ENCODE measurements at regions not wholly inside any gene's neighbourhood (a gene's known extent, or its start where the extent isn't known, plus 50 kb on each side); places are given as distances from the start of the nearest gene placed in this dataset.

DNA sequence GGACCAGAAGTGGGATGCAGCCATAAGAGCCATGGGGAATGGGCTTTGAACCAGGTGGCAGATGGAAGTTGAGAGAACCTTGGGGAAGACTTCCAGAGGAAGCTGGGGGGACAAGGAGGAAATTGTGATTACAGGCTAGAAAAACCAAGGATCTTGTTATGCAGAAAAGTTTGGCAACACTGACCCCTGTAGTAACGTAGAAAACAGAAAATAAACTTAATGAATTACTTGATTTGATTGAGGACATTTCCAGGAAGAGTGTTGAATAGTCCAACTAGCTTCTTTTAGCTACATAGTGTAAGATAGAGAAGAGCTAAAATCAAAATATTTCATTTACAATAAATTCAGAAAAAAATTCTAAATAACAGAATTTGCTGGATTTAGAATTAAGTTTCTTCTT lies 91.9 kb upstream of the GPC1 start:
- no peak for DNase-seq (ENCODE audit: low read depth)

DNA sequence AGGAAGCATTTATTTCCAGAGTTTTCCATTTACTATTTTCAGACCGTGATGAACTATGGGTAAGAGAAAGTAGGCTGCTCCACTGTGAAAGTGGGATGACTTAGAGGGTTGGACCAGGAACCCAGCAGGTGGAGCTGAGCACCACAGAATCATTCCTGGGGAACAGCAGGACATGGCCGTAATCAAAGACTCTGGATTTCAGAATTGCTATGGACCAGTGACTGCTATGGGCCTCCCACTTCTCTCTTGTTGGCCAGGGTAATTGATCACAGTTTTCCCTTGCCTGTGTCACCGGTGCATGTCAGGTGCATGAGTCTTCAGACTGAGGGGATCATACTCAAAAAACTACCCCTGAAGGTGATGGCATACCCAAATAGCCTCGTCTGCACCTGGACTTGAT lies 90.6 kb upstream of the GPC1 start:
- DNase-seq (ENCODE audit: low read depth) = no peak

DNA sequence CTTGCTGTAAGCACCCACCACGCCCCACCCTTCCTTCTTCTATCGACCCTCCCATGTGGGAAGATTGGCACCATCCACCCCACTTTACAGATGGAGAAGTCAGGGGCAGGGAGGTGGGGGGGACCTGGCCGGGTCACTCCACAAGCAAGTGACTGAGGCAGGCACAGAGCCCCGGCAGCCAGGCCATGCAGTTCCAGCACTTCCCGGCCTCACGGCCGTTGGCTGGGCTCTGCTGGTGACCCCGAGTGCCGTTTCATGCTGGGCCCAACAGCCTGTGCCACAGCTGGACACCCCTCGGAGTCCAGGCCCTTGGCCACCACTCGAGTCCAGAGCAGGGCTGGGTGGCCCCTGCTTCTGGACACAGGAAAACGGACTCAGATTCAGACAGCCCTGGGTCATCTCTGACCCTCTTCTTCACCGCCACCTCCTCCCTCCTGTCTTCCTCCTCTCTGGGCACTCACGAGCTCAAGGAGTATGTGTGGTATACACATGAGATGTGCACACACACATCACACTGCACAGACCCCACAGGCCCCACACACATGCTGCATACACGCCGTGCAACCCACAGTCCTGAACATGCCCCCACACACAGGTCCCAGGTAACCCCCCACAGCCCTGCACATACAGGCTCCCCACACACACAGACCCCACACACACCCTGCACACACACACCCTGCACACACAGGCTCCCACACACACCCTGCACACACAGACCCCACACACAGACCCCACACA lies 89.3 kb upstream of the GPC1 start:
- DNase-seq (ENCODE audit: low read depth) = no peak

DNA sequence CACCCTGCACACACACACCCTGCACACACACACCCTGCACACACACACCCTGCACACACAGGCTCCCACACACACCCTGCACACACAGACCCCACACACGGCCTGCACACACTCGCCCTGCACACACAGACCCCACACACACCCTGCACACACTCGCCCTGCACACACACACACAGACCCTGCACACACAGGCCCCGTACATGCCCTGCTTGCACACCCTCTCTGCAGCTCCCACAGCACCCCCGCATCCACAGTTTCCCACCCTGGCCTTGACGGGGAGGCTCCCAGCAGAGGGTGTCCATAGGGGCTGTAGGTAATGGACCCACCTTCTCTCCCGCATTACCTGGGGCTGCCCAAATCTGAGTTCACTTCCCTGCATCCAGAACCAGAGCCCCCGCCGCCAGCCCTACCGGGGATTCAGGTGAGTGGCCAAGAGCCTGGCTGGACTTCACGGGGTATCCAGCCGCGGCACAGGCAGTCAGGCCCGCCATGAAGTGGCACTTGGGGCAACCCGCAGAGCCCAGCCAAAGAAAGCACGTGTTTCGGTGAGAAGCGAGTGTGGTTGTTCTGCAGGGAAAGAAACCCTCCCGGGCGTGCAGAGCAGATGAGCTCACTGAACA lies 88.6 kb upstream of the GPC1 start:
- DNase-seq (ENCODE audit: low read depth) = no peak

DNA sequence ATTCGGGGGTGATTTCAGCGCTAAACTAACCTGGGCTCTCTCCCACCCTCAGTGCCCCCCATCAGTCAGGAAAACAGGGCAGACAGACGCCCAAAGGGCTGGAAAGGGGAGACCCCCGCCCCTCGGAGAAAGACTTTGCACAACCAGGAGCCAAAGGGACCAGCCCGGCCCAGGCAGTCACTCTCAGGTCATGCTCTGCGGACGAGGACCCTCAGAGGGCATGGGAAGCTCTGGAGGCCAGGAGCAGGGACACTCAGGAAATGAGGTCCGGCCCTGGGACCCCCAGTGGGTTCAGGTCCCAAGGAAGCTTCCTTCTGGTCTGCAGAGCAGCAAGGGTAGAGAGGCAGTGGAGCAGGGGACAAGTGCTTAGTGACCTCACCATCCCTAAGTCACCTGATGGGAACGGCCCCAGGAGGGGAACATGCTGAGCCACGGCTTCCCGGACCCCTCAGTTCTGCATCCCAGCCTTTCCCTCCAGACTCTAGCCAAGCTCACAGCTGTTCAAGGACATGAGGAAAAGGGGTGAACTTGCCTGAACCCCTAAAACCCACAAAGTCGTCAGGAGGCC lies 88.0 kb upstream of the GPC1 start:
- DNase-seq (ENCODE audit: low read depth) = no peak

DNA sequence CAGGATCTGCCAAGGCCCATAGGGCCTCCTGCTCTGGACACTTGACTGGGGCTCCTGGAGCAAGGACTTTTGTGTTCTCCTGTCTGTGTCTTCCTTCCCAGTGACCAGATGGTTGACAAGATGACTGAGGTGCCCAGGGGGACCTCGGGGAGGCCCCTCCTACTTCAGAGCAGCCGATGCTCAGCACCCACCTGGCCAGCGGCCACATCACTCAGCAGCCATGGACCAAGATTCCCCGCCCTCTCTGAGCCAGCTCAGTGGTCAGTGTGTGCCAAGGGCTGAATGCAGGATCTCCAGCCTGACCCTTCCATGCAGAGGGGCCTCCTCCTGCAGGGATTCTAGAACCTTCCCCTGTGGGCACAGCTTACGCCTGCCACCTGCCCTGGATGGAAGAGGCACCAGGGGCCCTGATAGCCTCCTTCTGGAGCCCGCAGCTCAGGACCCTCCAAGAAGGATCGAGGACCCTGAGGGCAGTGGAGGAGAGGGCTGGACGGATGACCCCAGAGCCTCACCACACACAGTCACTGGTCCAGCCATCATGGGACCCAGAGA lies 87.4 kb upstream of the GPC1 start:
- DNase-seq (ENCODE audit: low read depth) = no peak

DNA sequence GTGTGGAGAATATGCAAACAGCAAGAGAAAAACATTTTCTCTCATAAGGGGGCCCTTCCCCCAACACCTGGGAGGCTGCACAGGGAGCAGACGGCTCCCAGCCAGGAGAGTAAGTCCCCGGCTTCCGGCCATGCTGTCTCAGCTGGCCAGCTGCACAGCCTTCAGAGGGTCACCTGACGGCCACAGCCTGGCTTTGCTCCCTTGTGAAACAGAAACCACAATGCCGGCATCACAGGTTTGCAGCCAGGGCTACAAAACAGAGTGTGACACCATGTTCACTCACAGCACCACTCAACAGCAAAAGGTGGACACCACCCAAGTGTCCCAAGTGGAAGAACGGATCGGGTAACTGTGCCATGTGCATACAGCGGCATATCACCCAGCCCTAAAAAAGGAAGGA lies 86.9 kb upstream of the GPC1 start:
- DNase-seq (ENCODE audit: low read depth) = no peak

DNA sequence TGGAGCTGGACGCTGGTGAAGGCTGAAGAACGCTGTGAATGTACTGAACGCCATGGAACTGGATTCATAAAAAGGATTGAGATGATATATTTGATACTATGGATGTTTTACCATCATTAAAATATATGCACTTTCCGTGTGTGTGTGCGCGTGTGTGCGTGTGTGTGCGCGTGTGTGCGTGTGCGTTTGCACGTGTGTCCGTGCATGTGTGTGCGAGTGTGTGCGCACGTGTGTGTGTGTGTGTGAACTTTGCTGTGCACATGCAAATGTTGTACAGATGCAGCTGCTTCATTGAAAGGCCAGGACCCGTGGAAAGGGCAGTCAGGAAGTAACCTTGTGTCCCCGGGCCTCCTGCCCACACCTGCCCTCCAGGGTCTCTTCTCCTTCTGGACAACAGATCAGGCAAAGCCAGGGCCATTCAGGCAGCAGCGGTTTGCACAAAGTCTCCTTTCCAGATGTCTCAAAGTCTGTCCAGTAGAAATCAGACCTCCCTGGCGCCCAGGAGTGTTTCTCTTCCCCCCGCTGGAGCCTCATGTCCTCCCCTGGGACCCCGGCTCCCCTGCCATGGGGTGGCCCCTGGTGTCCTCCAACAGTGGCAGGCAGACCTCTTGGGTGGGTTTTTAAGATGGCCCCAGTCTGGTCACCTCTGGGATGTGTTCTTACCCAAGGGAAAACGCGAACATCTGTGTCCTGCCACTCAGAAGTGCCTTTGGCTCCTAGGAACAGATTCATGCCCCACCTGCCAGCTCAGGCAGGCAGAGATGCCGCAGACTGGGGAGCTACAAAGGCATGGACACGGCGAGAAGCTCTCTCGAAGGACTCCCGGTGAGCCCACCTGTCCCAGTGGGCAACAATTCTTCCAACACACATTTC lies 86.1 kb upstream of the GPC1 start:
- no peak for DNase-seq (ENCODE audit: low read depth)

DNA sequence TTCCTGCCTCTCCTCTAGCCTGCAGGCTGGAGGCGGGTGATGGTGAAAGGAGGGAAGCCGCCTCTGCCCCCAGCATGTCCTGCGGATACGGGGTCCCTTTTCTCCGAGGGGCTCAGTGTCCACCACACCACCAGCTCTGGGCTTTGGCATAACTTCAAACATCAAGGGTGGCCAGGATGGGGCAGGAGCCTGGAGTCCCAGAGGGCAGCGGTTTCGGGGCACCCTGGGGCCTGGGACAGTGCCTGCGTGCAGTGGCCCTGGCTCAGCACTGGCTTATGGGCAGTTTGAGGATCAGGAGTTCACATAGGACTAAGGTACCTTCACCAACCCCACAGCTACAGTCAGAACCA lies 85.5 kb upstream of the GPC1 start:
- no peak for DNase-seq (ENCODE audit: low read depth)

DNA sequence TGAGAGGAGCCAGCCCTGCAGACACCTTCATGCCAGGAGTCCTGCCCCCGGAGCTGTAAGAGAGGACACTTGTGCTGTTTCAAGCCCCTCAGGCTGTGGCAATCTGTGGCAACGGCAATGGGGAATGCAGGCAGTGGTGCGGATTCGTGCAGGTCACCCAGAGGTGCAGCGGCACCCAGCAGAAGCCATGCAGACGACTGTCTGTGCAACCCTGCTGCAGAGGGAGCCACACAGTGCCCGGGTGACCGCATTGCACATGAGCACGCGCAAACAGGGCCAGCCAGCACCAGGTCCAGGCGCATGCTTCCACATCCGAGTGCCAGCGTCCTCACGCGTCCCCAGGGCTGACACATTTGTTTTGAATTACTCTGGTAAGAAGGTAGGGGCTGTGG lies 84.8 kb upstream of the GPC1 start:
- no peak for DNase-seq (ENCODE audit: low read depth)

DNA sequence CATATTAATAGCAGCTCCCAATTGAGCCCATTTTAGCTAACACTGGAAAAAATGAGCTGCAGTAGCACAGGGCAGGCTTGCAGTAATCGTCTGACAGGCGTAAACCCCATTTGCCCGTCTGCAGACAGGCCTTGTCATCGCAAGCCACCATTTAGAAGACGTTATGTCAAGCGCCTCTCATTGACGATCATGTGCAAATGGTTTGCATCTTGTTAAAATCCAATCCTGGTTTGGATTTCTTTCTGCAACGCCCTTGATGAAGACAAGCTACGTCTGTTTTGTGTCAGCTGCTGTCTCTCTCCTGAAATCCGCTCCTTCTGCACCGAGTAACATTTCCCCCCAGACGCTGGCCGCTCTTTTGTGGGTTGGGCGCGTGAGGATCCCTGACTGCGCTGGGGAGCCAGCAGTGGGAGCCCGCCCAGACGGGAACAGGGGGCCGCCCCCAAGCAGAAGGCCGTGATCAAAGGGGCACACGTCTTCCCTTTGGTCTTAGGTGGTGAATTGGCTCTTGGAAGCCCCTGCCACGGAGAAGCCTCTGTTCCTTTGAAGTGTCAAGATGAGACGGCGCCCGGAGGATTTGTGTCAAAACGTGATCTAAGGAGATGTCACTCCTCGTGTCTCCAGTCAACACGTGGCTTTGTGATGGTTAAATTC lies 84.2 kb upstream of the GPC1 start:
- DNase-seq (ENCODE audit: low read depth) = no peak

DNA sequence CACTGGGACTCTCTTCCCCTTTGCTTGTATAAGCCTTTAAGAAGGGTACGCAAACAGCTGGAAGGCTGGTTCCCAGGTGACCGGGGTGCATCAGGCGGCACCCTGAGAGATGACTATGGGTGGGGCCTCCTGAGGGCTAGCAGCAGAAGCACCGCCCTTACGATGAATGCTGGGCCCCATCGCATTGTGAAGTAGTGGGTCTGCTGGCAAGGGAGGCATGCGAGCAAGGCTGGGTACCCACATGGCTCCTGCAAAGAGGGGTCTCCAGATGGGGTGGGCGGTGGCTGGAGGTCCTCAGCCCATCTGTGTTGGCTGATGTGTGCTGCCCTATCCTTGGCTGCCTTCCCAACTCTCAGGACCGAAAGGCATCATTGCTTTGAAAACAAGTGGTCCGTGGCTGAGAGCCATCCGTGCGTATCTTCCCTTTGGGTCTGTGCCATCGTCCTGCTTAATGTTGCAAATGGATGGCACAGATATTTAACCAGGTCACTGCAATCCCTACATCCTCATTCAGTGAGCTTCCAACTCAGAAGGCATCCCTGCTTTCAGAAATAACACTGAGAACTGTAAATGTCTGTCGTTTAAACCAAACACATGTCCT lies 83.5 kb upstream of the GPC1 start:
- no peak for DNase-seq (ENCODE audit: low read depth)

DNA sequence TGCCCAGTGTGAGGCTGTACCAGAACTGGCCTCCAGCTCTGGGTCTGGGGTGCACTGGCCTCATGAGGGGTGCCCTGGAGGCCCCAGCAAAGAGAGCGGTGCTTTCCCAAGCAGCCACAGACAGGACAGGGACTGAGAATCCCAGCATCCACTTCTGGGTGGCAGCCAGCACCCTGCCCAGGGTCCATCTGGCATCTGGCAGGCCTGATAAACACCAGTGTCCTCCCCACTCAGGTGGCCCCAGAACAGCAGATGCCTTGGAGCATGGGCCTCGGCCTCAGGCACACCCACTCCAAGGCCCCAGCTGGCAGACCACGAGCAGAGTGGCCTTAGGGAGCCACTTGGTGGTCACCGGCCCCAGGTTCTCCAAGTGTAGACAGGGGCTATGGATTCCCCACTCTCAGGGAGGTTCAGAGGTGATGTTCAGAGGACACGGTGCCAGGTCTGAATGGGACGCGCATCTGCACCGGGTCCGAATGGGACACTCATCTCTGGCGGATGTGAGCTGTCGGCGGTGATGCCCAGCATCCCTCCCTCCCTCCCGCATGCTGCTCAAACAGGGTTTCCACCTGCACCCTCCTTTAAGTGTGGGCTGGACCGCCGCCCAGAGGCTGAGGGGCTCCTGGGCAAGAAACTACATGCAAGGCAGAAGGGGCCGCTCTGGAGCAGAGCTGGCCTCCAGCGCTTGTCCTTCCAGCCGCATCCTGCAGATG lies 82.2 kb upstream of the GPC1 start:
- no peak for DNase-seq (ENCODE audit: low read depth)

DNA sequence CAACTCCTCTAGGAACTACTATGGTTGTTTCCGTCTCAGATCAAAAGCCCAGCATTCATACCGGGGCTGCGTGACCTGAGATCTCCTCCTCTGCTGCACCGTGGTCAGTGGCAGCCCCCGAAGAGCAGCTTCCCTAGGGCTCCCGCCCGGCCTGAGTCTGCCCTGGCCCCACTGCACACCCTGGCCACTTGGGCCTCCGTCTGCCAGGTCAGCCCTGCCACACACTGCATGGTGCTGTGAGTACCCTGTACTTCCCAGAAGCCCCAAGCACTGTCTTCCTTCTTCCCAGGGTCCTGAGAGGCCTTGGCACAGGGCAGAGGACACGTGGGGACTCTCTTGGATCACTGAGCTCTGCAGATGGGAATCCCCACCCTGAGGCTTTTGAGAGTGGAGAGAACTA lies 81.5 kb upstream of the GPC1 start:
- no peak for DNase-seq (ENCODE audit: low read depth)

DNA sequence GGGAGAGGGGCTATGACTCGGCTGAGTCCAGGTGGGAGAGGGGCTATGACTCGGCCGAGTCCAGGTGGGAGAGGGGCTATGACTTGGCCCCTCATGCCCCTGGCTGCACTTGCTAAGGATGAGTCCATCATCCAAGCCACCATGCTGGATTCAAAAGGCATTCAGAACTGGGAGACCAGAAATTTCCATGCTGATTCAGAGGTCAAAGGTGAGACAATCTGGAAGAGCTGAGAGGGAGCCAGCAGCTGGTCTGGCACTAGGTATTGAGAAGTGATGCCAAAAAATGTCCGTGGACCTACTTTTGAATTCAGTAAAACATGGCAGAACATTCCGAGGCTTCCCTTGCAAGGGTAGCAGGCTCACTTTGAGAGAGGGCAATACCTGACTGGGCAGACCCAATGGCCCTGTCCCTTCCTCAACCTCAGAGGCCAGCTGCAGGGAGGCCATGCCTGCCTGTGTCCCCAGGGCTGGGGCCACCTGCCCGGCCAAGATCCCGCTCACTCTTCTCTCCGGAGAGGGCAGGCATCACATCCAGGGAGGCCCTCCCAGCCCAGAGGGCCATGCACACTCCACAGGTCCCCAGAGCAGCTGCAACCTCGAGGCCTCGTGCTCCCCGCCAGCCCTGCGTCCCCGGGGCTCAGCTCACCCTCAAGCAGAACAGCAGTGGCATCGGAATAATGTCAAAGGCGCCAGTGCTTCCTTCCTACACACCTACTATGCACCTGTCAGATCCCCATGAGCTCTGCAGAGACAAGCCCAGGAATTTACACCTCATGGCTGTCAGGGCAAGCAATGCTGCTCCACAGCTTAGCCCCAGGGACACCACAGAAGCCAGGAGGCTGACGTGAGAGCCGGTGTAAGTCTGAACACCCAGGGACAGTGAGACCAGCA lies 80.2 kb upstream of the GPC1 start:
- DNase-seq (ENCODE audit: low read depth) = no peak

DNA sequence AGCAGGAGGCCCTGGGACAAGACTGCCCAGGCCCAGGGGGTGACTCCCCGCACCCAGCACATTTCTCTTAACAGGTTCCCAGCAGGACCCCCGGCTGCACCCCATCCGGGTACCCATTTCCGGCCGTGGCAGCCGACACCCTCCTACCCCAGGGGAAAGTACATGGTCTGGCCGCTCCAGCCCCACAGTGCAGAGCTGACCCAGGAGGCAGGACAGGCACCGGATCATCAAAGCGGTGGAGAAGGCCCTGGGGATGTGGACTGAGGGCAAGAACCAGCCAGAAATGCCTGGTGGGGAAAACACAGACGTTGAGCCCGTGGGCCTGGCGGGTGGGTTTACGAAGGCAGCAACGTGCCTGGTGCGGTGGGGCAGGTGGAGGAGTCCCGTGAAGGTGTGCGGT lies 79.5 kb upstream of the GPC1 start:
- DNase-seq (ENCODE audit: low read depth) = no peak

DNA sequence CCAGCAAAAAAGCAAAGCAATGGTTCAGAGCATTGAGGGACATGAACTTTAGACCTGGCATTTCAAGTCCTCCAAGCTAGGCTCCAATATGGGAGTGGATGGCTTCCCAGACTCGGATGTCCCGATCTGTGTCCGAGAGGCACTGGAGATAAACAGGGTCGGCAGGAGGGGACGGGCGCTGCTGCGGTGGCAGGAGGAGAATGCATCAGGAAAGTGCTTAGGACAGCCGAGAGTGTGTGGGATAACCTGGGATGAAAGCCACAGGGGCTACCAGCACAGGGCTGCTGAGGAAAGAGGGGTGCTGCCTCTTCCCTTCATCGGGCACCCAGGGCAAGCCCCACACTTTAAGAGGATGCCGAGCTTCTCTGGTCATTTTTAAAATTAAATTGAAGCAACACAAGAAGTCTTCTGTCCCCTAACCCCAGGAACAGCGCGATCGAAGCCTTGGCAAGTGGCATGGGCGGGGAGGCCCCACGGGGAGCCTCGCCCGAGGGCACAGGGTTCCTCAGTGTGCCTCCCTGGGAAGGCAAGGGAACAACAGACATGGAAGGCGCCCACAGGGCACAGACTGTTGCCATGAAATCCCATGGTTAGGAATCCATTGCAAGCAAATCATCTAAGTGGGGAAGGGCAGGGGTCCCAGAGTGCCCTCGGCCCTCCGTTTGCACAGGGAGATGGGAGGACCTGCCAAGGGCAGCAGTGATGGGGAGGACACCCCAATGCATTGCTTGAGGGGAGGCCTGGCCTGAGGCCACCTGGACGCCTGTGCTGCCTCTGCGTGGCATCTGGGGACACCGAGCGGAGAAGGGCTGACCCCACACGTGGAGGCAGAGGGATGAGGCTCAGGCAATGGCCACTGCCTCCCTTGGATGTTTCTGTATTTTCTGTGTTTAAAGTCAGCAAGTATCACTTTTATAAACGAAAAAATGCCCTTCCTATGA lies 78.5 kb upstream of the GPC1 start:
- DNase-seq (ENCODE audit: low read depth) = no peak

DNA sequence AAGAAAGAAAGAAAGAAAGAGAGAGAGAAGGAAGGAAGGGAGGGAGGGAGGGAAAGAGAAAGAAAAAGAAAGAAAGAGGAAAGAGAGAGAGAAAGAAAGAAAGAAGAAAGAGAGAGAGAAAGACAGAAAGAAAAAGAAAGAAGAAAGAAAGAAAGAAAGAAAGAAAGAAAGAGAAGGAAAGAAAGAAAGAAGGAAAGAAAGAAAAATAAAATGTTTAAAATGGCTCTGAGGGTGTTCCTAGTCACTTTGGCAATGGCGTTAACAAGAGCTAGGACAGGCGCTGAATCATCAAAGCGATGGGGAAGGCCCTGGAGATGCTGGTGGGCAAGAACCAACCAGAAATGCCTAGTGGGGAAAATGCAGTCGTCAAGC lies 77.8 kb upstream of the GPC1 start:
- DNase-seq (ENCODE audit: low read depth) = no peak

DNA sequence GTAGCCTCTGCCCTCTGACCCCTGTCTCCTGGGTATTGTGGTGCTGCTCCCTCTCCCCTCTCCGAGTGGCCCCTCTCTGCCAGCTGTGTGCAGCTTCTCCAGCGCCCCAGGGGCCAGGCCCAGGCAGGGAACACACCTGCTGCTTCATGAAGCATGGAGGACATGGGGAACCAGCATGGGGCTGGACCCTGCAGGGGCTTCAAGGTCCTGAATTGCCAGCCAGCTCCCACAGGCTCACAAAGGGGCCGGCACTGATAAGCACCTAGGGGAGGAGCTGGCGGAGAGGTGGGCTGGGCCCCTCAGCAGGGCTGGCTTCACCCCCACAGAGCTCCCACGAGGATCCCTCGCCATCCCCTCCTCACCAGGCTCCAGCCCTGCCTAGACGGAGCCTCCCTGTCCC lies 77.4 kb upstream of the GPC1 start:
- no peak for DNase-seq (ENCODE audit: low read depth)
